ENCODE measurements at regions not wholly inside any gene's neighbourhood (a gene's known extent, or its start where the extent isn't known, plus 50 kb on each side); places are given as distances from the start of the nearest gene placed in this dataset.

- TF ChIP-seq POLR2A (IDR thresholded peaks at IDR 0.05; ENCODE audit: low read depth, low read length) (no peak), POLR2AphosphoS5 (IDR thresholded peaks at IDR 0.05; ENCODE audit: low read depth, low read length) (no peak), SPI1 (IDR thresholded peaks at IDR 0.05; ENCODE audit: low read depth, low read length) (no peak), TAF1 (IDR thresholded peaks at IDR 0.05; ENCODE audit: low read depth, low read length) (no peak), PAX5 (IDR thresholded peaks at IDR 0.05; ENCODE audit: insufficient read depth, low read length, severe bottlenecking) (no peak)
Observed at GRCh38 chr17:13920413-13920812, 148.9 kb upstream of the COX10 start.
